ENCODE measurements at regions not wholly inside any gene's neighbourhood (a gene's known extent, or its start where the extent isn't known, plus 50 kb on each side); places are given as distances from the start of the nearest gene placed in this dataset.

DNA sequence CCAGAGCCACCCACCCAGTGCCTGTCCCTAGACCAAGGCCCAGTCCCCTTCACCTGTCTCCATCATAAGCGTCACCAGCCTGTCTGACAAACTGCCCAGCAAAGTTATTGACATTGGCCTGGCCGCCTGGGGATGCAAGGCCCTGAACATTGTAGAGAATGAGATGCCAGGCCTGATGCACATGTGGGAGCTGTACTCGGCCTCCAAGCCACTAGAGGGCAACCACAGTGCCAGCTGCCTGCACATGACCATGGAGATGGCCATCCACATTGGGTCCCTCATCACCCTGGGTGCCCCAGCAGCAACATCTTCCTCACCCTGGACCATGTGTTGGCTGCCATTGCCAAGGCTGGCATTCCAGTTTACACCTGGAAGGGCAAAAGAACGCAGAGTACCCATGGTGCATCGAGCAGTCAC lies 63.7 kb upstream of the ANTXRL start:
- TF ChIP-seq EP300 (IDR thresholded peaks at IDR 0.05; ENCODE audit: borderline replicate concordance) (no peak), EGR1 (IDR thresholded peaks at IDR 0.05) (no peak)
- TF ChIP-seq, protein P1, sequence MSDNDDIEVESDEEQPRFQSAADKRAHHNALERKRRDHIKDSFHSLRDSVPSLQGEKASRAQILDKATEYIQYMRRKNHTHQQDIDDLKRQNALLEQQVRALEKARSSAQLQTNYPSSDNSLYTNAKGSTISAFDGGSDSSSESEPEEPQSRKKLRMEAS (IDR thresholded peaks at IDR 0.05) = no peak
